DMS 273 (cell line): ENCODE measurements at regions not wholly inside any gene's neighbourhood (a gene's known extent, or its start where the extent isn't known, plus 50 kb on each side); places are given as distances from the start of the nearest gene placed in this dataset.

Experiments used
- DNase-seq: peaks from one replicate; lab custom pipeline; 2025; ENCODE audit not compliant: unreplicated experiment; lab: John Stamatoyannopoulos, UW

GRCh38 chr11:130636722-130637464, 188.4 kb downstream of the ADAMTS15 start:
- peak; percentile 11 for DNase-seq

GRCh38 chr11:130637566-130637965, 189.1 kb downstream of the ADAMTS15 start:
- no peak for DNase-seq

GRCh38 chr11:130638033-130638432, 189.6 kb downstream of the ADAMTS15 start:
- peak; percentile 20 for DNase-seq

DNA sequence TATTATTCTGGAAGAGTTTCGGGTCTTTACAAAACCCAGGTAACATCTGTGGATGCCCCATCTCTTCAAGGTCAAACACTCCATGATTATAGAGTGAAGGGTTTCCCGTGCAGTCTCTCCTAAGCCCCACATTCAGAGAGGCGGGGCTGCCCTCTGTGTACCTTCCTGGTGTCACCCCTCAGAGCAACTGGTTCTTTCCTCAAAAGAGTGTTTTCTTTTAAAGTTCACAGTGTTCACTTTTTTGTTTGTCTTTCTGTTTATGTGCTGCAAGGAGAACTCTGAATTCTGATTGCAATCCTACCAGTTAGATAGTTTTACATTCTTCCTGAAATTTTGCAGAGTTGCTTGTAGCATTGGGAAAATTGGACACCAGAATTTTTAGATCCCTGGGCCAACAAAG, 190.2 kb downstream of the ADAMTS15 start:
- no peak for DNase-seq

DNA sequence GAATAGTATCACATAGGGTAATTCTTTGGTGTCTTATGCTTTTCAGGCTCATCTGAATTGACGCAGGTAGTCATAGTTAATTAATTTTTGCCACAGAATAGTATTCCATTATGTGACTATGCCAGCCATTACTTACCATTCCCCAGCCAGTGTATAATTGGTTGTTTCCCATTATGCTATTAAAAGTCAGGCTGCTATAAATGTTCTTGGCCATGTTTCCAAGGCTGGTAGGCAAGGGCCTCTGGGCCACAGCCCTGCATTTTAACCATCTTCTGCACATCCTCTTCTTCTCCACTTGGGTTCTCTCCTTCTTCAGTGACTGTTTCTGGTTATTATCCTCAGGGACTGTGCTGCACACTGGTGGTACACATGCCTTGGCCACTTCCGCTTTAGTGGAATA, 190.9 kb downstream of the ADAMTS15 start:
- no peak for DNase-seq

GRCh38 chr11:130640526-130640925, 192.1 kb downstream of the ADAMTS15 start:
- no peak for DNase-seq

DNA sequence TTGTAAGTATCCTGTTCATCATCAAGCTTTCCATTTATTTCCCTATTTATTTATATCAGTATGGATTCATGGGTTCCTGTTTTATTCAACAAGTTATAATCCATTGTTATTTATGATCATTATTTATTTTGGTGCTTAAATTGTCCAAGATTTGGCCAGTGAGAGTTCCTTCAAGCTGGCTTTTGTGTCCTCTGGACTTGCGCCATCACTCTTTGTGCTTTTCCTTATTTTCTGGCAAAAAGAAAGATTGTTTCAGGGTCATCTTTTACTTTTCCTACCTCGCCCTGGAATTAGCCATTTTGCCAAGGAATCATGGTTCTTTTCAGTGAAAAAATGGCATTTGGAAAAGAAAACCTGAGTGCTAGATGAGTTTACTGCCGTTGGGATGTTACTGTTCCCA, 193.4 kb downstream of the ADAMTS15 start:
- no peak for DNase-seq

DNA sequence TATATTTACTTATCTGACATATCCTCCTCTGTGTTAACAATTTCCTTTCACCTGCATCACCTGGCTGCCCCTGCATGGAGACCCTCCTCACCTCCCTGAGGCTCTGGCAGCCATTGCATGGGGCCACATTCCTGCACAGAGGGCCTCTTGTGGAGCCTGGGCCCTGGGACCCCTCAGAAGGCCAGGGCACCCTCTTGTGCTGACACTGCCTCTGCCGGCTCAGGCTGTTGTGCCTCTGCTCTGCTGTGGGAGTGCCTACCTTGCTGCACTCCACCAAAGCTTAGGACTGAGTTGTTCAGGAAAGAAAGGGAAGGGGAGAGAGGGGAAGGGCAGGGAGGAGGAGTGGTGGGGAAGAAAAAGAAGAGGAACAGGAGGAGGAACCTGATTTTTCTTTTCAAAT, 194.5 kb downstream of the ADAMTS15 start:
- no peak for DNase-seq

GRCh38 chr11:130644187-130644586, 195.7 kb downstream of the ADAMTS15 start:
- no peak for DNase-seq

DNA sequence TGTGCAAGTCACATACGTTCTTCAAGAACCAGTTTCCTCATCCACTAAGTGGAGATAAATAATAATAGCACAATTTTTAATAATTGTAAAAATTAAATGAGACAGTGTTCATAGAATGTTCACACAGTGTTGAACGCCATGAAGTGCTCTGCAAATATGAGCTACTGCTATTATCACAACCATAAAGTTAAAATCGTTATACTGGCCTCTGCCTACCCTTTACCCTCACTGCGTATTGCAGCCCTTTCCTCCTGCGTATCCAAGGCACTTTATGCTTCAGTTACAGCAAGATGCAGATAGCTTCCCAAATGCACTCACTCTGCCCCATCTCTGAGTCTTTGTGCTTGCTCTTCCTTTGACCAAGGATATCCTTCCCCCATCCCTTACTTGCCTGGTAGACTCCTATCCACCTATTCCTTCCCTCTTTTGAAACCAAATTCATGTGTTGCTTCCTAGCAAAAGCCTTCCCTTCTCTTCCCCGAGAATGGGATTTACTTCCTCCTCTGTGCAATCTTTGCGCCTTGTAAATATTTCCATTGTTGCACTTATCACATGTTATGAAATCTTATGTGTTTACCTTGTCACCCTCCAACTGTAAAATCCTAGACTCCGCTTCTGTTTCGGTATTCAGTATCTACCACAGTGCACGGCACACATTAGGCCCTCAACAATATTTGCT, 196.9 kb downstream of the ADAMTS15 start:
- no peak for DNase-seq

- DNase-seq = no peak
Observed at GRCh38 chr11:130645843-130646197, 197.4 kb downstream of the ADAMTS15 start.

DNA sequence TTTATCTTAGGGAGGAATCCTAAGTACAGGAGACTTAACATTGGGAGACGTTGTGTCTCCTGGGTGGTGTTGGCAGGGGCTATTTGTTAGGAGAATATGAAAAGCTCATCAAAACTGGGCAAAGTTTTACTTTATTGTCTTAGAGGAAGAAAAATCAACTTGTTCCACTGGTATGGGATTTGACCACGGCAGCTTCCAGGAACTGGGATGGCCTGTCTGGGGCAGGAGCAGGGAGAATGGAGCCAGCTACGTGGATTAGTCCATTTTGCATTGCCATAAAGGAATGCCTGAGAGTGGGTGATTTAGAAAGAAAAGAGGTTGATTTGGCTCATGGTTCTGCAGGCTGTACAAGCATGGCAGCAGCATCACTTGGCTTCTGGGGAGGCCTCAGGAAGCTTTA, 198.4 kb downstream of the ADAMTS15 start:
- no peak for DNase-seq

DNA sequence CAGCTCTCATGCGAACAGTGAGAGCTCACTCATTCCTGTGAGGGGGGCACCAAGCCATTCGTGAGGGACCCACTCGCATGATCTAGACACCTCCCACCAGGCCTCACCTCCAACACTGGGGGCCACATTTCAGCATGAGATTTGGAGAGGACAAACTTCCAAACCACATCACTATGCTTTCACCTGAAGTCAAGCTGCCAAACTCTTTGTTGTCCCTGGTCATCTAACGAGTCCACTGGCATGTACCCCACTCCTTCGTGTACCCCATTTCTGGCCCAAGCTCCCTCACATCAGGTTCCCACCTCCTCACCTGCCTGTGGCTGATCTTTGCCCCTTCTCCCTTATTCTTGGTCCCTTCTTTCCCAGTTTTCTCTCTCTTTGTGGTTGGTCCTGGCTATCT, 198.9 kb downstream of the ADAMTS15 start:
- DNase-seq = no peak

- DNase-seq = no peak
Observed at GRCh38 chr11:130649801-130650200, 201.4 kb downstream of the ADAMTS15 start.

- DNase-seq = no peak
Observed at GRCh38 chr11:130650456-130651030, 202.1 kb downstream of the ADAMTS15 start.

- DNase-seq = peak; percentile 17
Observed at GRCh38 chr11:130651066-130651855, 202.8 kb downstream of the ADAMTS15 start.

DNA sequence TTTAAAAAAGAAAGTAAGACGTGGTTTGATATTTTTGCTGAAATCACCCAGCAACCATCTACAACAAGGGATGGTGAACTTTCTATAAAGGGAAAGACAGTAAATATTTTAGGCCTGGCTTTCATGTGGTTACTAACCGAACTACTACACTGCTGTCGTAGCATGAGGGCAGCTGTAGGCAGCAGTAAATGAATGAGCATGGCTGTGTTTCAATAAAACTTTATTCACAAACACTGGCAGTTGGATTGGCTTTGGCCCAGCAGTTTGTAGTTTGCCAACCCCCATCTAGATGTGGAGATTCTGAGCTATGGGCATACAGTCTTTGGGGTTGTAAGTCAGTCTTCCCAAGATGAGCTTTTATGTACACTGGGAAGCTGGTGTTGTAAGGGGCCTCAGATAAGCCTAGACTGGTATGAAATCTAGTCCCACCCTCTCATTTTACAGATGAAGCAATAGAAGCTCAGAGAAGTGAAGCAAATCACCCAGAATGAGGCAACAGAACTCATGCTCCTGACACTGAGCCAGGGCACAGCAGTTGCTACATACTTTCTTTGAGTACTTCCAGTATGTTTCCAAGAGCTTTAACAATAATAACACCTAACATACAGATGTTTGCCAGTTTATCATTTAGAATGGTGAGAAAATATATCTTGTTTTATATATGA, 204.4 kb downstream of the ADAMTS15 start:
- peak; percentile 24 for DNase-seq

DNA sequence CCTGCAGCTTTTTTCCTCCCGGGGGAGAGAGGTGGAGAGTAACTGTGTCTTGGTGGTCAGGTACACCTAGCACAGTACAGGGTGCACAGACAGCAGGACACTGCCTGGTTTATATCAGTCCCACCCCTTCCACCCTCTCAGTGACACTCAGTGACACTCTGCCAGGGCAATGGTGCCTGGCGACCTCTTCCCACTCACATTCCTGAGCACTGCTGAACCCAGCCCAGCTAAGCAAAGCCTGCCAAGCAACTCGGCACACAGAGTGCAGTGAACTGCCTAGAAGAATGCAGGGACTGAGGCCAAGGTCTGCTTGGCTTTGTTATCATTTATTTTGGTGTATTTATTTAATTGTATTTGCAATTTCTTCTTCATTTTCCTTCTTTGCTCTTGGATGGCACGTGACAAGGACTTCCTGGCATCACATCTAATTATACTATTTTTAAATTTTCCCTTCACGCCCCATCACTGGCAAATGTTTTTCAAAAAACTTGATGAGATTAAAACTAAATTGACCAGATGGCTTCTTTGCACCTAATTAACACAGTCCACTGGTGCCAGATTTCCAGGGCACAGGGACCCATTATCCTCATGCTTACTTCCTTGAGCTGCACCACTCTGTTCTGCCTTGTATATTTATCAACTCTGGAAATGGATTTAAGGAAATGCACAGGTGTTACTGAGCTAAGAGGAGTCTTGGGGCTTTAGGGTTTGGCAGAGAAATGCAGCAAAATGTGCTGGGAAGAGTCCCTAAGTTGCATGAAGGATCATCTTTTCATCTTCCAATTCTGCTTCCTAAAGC, 205.6 kb downstream of the ADAMTS15 start:
- peak; percentile 80 for DNase-seq

- peak; percentile 80 for DNase-seq
Observed at GRCh38 chr11:130655300-130655699, 206.9 kb downstream of the ADAMTS15 start.

- peak; percentile 21 for DNase-seq
Observed at GRCh38 chr11:130666781-130667251, 218.4 kb downstream of the ADAMTS15 start.
